ENCODE measurements at regions not wholly inside any gene's neighbourhood (a gene's known extent, or its start where the extent isn't known, plus 50 kb on each side); places are given as distances from the start of the nearest gene placed in this dataset.

DNA sequence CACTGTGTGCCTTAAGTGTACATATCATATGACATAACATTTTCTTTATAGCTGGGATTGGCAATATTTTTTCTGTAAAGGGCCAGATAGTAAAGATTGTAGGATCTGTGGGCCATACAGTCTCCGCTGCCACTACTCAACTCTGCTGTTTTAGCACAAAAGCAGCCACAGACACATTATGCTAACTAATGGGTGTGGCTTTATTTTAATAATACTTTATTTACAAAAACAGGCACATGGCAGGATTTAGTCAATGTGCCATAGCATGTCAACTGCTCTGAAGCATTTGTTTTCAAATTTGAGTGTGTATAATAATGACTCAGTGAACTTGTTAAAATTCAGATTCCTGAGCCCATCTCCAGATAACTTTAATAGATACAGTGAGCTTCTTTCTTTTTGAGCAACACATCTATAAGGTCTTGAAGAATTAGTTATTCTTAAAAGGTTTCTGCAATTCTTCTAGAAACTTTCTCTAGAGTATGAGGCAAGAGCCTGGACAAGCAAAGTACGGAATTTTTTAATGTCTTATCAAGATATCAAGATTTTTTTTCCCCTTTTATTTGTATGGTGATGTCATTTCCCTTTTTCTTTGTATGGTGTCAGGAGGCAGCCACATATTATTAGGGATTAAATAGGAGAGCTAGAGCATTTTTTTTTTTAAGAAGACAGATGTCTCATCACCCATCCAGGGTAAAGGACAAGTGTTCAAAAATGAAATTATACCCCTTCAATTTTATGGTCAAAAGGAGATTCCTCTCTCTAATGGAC, 518.3 kb downstream of the DHX35 start:
- DNase-seq (ENCODE audit: low spot score) = no peak
- H3K36me3 Mint-ChIP-seq = no peaks in the 10 kb centered on the region
- no peak overlapping the region for H3K27ac Mint-ChIP-seq
- ChIA-PET CTCF (no interaction called here), POLR2A (no interaction called here)
- ATAC-seq = no peak
- H3K4me1 Mint-ChIP-seq = no peaks in the 10 kb centered on the region
- H3K9me3 Mint-ChIP-seq = no peaks in the 10 kb centered on the region
- no peaks in the 10 kb centered on the region for H3K27me3 Mint-ChIP-seq (ENCODE audit: low read depth)
- TF ChIP-seq, protein P1, sequence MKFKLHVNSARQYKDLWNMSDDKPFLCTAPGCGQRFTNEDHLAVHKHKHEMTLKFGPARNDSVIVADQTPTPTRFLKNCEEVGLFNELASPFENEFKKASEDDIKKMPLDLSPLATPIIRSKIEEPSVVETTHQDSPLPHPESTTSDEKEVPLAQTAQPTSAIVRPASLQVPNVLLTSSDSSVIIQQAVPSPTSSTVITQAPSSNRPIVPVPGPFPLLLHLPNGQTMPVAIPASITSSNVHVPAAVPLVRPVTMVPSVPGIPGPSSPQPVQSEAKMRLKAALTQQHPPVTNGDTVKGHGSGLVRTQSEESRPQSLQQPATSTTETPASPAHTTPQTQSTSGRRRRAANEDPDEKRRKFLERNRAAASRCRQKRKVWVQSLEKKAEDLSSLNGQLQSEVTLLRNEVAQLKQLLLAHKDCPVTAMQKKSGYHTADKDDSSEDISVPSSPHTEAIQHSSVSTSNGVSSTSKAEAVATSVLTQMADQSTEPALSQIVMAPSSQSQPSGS (CRISPR knock-in tag; IDR thresholded peaks at IDR 0.05; ENCODE audit: borderline replicate concordance, low read depth) = no peak
- no peak for TF ChIP-seq ZNF671 (CRISPR knock-in tag; IDR thresholded peaks at IDR 0.05)
- TF ChIP-seq, protein P2, sequence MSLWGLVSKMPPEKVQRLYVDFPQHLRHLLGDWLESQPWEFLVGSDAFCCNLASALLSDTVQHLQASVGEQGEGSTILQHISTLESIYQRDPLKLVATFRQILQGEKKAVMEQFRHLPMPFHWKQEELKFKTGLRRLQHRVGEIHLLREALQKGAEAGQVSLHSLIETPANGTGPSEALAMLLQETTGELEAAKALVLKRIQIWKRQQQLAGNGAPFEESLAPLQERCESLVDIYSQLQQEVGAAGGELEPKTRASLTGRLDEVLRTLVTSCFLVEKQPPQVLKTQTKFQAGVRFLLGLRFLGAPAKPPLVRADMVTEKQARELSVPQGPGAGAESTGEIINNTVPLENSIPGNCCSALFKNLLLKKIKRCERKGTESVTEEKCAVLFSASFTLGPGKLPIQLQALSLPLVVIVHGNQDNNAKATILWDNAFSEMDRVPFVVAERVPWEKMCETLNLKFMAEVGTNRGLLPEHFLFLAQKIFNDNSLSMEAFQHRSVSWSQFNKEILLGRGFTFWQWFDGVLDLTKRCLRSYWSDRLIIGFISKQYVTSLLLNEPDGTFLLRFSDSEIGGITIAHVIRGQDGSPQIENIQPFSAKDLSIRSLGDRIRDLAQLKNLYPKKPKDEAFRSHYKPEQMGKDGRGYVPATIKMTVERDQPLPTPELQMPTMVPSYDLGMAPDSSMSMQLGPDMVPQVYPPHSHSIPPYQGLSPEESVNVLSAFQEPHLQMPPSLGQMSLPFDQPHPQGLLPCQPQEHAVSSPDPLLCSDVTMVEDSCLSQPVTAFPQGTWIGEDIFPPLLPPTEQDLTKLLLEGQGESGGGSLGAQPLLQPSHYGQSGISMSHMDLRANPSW (CRISPR knock-in tag; conservative IDR thresholded peaks at IDR 0.05; ENCODE audit: low read depth) = no peak
- no peak for TF ChIP-seq CBFB (CRISPR knock-in tag; IDR thresholded peaks at IDR 0.05; ENCODE audit: low read depth)
- no peak for TF ChIP-seq MXD4 (CRISPR knock-in tag; IDR thresholded peaks at IDR 0.05; ENCODE audit: borderline replicate concordance)
- TF ChIP-seq, protein P3, sequence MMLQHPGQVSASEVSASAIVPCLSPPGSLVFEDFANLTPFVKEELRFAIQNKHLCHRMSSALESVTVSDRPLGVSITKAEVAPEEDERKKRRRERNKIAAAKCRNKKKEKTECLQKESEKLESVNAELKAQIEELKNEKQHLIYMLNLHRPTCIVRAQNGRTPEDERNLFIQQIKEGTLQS (CRISPR knock-in tag; conservative IDR thresholded peaks at IDR 0.05) = no peak
- TF ChIP-seq NFYB (CRISPR knock-in tag; conservative IDR thresholded peaks at IDR 0.05; ENCODE audit: low read depth) = no peak
- TF ChIP-seq, protein P4, sequence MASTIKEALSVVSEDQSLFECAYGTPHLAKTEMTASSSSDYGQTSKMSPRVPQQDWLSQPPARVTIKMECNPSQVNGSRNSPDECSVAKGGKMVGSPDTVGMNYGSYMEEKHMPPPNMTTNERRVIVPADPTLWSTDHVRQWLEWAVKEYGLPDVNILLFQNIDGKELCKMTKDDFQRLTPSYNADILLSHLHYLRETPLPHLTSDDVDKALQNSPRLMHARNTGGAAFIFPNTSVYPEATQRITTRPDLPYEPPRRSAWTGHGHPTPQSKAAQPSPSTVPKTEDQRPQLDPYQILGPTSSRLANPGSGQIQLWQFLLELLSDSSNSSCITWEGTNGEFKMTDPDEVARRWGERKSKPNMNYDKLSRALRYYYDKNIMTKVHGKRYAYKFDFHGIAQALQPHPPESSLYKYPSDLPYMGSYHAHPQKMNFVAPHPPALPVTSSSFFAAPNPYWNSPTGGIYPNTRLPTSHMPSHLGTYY (CRISPR knock-in tag; IDR thresholded peaks at IDR 0.05) = no peak
- TF ChIP-seq, protein P5, sequence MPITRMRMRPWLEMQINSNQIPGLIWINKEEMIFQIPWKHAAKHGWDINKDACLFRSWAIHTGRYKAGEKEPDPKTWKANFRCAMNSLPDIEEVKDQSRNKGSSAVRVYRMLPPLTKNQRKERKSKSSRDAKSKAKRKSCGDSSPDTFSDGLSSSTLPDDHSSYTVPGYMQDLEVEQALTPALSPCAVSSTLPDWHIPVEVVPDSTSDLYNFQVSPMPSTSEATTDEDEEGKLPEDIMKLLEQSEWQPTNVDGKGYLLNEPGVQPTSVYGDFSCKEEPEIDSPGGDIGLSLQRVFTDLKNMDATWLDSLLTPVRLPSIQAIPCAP (CRISPR knock-in tag; IDR thresholded peaks at IDR 0.05) = no peak
- TF ChIP-seq, protein P6, sequence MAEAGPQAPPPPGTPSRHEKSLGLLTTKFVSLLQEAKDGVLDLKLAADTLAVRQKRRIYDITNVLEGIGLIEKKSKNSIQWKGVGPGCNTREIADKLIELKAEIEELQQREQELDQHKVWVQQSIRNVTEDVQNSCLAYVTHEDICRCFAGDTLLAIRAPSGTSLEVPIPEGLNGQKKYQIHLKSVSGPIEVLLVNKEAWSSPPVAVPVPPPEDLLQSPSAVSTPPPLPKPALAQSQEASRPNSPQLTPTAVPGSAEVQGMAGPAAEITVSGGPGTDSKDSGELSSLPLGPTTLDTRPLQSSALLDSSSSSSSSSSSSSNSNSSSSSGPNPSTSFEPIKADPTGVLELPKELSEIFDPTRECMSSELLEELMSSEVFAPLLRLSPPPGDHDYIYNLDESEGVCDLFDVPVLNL (CRISPR knock-in tag; IDR thresholded peaks at IDR 0.05; ENCODE audit: borderline replicate concordance, low read depth) = no peak
- TF ChIP-seq, protein P7, sequence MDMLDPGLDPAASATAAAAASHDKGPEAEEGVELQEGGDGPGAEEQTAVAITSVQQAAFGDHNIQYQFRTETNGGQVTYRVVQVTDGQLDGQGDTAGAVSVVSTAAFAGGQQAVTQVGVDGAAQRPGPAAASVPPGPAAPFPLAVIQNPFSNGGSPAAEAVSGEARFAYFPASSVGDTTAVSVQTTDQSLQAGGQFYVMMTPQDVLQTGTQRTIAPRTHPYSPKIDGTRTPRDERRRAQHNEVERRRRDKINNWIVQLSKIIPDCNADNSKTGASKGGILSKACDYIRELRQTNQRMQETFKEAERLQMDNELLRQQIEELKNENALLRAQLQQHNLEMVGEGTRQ (CRISPR knock-in tag; IDR thresholded peaks at IDR 0.05) = no peak
- TF ChIP-seq, protein P8, sequence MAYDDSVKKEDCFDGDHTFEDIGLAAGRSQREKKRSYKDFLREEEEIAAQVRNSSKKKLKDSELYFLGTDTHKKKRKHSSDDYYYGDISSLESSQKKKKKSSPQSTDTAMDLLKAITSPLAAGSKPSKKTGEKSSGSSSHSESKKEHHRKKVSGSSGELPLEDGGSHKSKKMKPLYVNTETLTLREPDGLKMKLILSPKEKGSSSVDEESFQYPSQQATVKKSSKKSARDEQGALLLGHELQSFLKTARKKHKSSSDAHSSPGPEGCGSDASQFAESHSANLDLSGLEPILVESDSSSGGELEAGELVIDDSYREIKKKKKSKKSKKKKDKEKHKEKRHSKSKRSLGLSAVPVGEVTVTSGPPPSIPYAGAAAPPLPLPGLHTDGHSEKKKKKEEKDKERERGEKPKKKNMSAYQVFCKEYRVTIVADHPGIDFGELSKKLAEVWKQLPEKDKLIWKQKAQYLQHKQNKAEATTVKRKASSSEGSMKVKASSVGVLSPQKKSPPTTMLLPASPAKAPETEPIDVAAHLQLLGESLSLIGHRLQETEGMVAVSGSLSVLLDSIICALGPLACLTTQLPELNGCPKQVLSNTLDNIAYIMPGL (CRISPR knock-in tag; IDR thresholded peaks at IDR 0.05) = no peak
- no peak for TF ChIP-seq ZNF232 (CRISPR knock-in tag; IDR thresholded peaks at IDR 0.05)
- TF ChIP-seq ELF4 (CRISPR knock-in tag; IDR thresholded peaks at IDR 0.05; ENCODE audit: low read depth) = no peak
- no peak overlapping the region for H3K4me3 Mint-ChIP-seq

Measured in WTC11 (cell line).